ENCODE measurements at regions not wholly inside any gene's neighbourhood (a gene's known extent, or its start where the extent isn't known, plus 50 kb on each side); places are given as distances from the start of the nearest gene placed in this dataset.

DNA sequence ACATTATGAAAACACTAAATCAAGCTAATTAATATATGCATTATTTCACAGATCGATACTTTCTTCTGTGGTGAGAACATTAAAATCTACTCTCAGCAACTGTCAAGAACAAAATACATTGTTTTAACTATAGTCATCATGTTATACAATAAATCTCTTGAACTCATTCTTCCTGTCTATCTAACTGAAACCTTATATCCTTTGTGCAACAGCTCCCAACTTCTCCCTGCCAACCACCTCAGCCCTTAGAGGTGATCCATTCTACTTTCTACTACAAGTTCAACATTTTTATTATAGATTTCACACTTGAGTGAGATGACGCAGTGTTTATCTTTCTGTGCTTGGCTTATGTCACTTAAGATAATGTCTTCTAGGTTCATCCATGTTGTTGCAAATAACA lies 535.2 kb upstream of the CRIM1 start:
- TF ChIP-seq, protein P1, sequence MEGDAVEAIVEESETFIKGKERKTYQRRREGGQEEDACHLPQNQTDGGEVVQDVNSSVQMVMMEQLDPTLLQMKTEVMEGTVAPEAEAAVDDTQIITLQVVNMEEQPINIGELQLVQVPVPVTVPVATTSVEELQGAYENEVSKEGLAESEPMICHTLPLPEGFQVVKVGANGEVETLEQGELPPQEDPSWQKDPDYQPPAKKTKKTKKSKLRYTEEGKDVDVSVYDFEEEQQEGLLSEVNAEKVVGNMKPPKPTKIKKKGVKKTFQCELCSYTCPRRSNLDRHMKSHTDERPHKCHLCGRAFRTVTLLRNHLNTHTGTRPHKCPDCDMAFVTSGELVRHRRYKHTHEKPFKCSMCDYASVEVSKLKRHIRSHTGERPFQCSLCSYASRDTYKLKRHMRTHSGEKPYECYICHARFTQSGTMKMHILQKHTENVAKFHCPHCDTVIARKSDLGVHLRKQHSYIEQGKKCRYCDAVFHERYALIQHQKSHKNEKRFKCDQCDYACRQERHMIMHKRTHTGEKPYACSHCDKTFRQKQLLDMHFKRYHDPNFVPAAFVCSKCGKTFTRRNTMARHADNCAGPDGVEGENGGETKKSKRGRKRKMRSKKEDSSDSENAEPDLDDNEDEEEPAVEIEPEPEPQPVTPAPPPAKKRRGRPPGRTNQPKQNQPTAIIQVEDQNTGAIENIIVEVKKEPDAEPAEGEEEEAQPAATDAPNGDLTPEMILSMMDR (IDR thresholded peaks at IDR 0.05) = no peak
- TF ChIP-seq POLR2A (IDR thresholded peaks at IDR 0.05) = no peak
- TF ChIP-seq POLR2AphosphoS5 (IDR thresholded peaks at IDR 0.05) = no peak

Measured in prostate gland (tissue), 2 donors.